Gastroesophageal sphincter (tissue), 4 donors: ENCODE measurements at regions not wholly inside any gene's neighbourhood (a gene's known extent, or its start where the extent isn't known, plus 50 kb on each side); places are given as distances from the start of the nearest gene placed in this dataset.

Experiments
- ATAC-seq: fragments of 150-250 bp; one replicate; pipeline ENCODE4 v1.9.1; 2016; ENCODE audit warnings: mild to moderate bottlenecking, moderate library complexity
- H3K27ac ChIP-seq, 4 donors: fragments of 200-600 bp; sonication (generic) in 3 of 4; 1 replicate in 3 of 4; 2 replicates in 1 of 4; pipeline ENCODE4 v1.5.1; 2016 to 2019
- H3K27me3 ChIP-seq: fragments of 200-600 bp; sonication (generic); one replicate; pipeline ENCODE4 v1.5.1; 2019
- H3K36me3 ChIP-seq, 2 donors: fragments of 200-600 bp; sonication (generic); one replicate each; pipeline ENCODE4 v1.5.1; 2019; ENCODE audit warnings: control low read depth in 1 of 2
- H3K4me1 ChIP-seq, 3 donors: fragments of 200-600 bp; sonication (generic); 1 replicate in 2 of 3; 2 replicates in 1 of 3; pipeline ENCODE4 v1.5.1; 2016 to 2019; ENCODE audit warnings: control low read depth in 2 of 3
- H3K4me3 ChIP-seq, 2 donors: fragments of 200-600 bp; sonication (generic); one replicate each; pipeline ENCODE4 v1.5.1; 2019; ENCODE audit warnings: mild to moderate bottlenecking in 1 of 2, moderate library complexity in 1 of 2
- H3K9me3 ChIP-seq, 3 donors: fragments of 200-600 bp; sonication (generic); one replicate each; pipeline ENCODE4 v1.5.1; 2017 to 2019; ENCODE audit warnings: control low read depth in 2 of 3
- EP300 ChIP-seq: sonication (generic); formaldehyde crosslinking; IDR thresholded peaks from one replicate; pipeline ENCODE4 v1.6.1; 2017; ENCODE audit warnings: antibody characterized with exemption, mild to moderate bottlenecking
- POLR2A ChIP-seq, 2 donors: fragments of 450-650 bp; IDR thresholded peaks; one replicate each; pipeline ENCODE4 v1.6.1; 2017; ENCODE audit warnings: antibody characterized with exemption in 2 of 2, mild to moderate bottlenecking in 2 of 2, moderate library complexity in 1 of 2
- POLR2AphosphoS5 ChIP-seq: sonication (generic); formaldehyde crosslinking; IDR thresholded peaks from one replicate; pipeline ENCODE4 v1.6.1; 2017; ENCODE audit warnings: antibody characterized with exemption
- WGBS, 2 donors: methylation state at CpG; one replicate each; pipeline ENCODE4 v1.1.5; 2018; ENCODE audit warnings: low coverage in 1 of 2; 5-methylcytosine and 5-hydroxymethylcytosine counted together
- TF ChIP-seq, protein P1 (sequence below), 4 experiments: fragments of 200-600 bp in 2 of 4; fragments of 450-650 bp in 2 of 4; sonication (generic) in 1 of 4; IDR thresholded peaks; one replicate each; pipeline ENCODE4 v1.5.1; 2017 to 2019; ENCODE audit warnings: antibody characterized with exemption in 4 of 4, mild to moderate bottlenecking in 2 of 4, moderate library complexity in 2 of 4

DNA sequence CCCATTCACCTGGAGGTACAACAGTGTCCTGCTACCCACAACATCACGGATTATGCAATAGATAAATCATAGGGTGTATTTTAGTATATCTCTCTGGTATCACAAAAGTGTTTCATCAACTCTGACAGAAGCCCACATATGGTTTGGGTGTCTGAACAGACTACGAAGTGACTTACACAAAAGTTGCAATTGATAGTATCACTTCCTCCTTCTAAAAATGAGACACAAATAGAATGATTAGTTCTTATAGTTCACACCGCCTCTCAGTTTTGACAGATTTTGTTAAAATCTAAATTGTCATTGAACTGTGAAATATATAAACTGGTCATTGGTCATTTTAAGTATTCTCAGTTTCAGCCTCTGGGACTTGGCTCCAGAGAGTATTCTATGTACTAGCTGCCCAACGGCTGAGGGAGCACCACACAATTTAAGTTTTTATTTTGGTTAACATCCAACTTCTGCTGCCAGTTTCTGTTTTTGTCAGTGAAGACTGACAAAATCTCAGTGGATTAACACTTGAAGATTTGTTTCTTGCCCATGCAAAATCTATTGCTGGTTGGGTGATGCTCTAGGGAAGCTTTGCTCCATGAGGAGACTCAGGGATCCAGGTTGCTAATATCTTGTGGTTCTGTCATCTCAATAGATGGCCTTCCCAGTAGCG lies 113.8 kb upstream of the PUDP start:
- no peak for ATAC-seq
- Histone ChIP-seq H3K9me3 (no peaks in the 10 kb centered on the region), H3K27ac (no peak overlapping the region), H3K4me3 (no peak overlapping the region), H3K36me3 (peaks cover 0 to 8% of the 10 kb centered on the region in 2 donors), H3K27me3 (no peaks in the 10 kb centered on the region), H3K4me1 (no peaks in the 10 kb centered on the region)
- TF ChIP-seq POLR2AphosphoS5 = no peak
- no peak for TF ChIP-seq POLR2A (IDR thresholded peaks at IDR 0.05)
- TF ChIP-seq EP300 = no peak
- TF ChIP-seq, protein P1, sequence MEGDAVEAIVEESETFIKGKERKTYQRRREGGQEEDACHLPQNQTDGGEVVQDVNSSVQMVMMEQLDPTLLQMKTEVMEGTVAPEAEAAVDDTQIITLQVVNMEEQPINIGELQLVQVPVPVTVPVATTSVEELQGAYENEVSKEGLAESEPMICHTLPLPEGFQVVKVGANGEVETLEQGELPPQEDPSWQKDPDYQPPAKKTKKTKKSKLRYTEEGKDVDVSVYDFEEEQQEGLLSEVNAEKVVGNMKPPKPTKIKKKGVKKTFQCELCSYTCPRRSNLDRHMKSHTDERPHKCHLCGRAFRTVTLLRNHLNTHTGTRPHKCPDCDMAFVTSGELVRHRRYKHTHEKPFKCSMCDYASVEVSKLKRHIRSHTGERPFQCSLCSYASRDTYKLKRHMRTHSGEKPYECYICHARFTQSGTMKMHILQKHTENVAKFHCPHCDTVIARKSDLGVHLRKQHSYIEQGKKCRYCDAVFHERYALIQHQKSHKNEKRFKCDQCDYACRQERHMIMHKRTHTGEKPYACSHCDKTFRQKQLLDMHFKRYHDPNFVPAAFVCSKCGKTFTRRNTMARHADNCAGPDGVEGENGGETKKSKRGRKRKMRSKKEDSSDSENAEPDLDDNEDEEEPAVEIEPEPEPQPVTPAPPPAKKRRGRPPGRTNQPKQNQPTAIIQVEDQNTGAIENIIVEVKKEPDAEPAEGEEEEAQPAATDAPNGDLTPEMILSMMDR (IDR thresholded peaks at IDR 0.05) = no peak
- 85 to 93% methylated on average over 3 of the region's 5 CpGs for WGBS, 2 donors

DNA sequence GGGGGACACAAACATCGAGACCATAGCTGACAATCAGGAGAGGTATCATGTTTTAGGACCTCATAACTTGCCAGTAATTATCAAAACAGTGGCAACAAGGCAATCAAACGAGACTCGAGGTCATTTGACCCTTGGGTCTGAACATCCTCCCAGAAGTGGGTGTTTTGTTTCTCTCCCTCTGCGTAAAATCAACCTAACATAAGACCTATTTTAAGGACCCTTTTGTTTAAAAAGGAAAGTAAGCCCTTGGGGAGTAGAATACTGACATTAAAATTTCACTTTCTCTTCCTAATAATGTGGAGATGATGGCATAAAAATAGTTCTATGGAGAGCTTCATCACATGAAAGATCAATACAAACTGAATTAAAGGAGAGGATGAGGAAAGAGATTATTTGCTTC lies 106.2 kb upstream of the PUDP start:
- no peak for TF ChIP-seq POLR2AphosphoS5
- TF ChIP-seq EP300 = no peak
- TF ChIP-seq POLR2A (IDR thresholded peaks at IDR 0.05) = no peak
- TF ChIP-seq, protein P1 (IDR thresholded peaks at IDR 0.05) = no peak
- H3K4me3 ChIP-seq = no peak overlapping the region
- no peaks in the 10 kb centered on the region for H3K9me3 ChIP-seq
- H3K27me3 ChIP-seq = no peaks in the 10 kb centered on the region
- peaks cover 0 to 8% of the 10 kb centered on the region in 2 donors for H3K36me3 ChIP-seq
- 17 to 85% methylated on average over 1 to 4 of the region's 4 CpGs for WGBS, 2 donors
- no peaks in the 10 kb centered on the region for H3K4me1 ChIP-seq
- ATAC-seq = no peak
- H3K27ac ChIP-seq = no peak overlapping the region

DNA sequence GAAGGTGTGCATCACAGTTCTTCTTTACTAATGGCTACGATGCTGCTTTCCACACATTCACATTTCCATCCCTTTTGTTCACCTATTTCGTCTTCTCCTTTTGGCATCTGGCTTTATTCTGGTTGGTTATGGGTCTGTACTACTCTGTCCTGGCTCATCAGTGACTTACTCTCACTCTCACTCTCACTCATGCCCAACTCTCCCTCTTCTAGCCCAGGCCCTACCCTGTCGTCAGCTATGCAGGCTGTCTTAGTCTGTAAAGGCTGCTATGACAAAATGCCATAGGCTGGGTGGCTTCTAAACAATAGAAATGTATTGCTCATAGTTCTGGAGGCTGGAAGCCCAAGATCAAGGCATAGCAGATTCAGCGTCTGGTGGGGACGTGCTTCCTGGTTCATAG lies 105.6 kb upstream of the PUDP start:
- Histone ChIP-seq H3K36me3 (peaks cover 0 to 8% of the 10 kb centered on the region in 2 donors), H3K27ac (no peak overlapping the region), H3K4me1 (no peaks in the 10 kb centered on the region), H3K4me3 (no peak overlapping the region), H3K27me3 (no peaks in the 10 kb centered on the region), H3K9me3 (no peaks in the 10 kb centered on the region)
- TF ChIP-seq POLR2A (IDR thresholded peaks at IDR 0.05) (no peak), EP300 (no peak), POLR2AphosphoS5 (no peak)
- TF ChIP-seq, protein P1 (IDR thresholded peaks at IDR 0.05) = no peak
- 83 to 100% methylated on average over 1 to 2 of the region's 5 CpGs for WGBS, 2 donors
- ATAC-seq = no peak

DNA sequence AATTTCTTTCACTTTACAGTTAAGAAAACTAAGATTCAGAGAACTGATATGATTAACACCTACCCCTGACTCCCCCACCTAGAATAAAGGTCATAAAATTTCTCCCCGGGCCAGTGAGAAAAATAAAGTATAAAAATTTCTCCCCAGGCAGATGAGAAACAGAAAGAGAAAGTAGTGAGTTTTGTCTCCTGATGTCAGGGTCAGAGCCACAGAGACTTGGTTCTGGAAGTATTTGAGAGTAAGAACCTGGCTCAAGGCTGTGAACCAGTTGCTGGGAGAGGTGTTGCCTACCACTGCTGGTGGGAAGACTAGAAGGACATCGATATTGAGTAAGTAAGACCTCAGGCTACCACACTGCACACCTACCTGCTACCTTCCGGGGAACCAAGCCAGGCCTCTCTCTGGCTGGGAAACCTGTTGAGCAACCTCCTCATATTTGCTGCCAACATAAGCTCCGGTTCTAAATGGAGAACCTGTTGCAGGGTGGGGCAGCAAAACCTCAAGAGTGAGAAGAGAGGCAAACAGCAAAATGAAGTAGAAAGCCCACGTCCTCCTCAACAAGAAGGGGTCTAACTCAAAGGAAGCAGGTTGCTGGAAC lies 104.2 kb upstream of the PUDP start:
- ATAC-seq = no peak

More for the DNA sequence above, 104.2 kb upstream of the PUDP start:
- Histone ChIP-seq H3K36me3 (peaks cover 0 to 2% of the 10 kb centered on the region in 2 donors), H3K27ac (no peak overlapping the region), H3K4me1 (no peaks in the 10 kb centered on the region), H3K27me3 (no peaks in the 10 kb centered on the region), H3K9me3 (no peaks in the 10 kb centered on the region), H3K4me3 (no peak overlapping the region)
- TF ChIP-seq POLR2AphosphoS5 (no peak), EP300 (no peak), POLR2A (IDR thresholded peaks at IDR 0.05) (no peak)
- TF ChIP-seq, protein P1 (IDR thresholded peaks at IDR 0.05) = no peak
- 100% methylated on average over 1 of the region's 5 CpGs; no CpG with 5 or more reads in 1 of the 2 donors for WGBS, 2 donors
